ENCODE measurements at regions not wholly inside any gene's neighbourhood (a gene's known extent, or its start where the extent isn't known, plus 50 kb on each side); places are given as distances from the start of the nearest gene placed in this dataset.
"Not testable (repeated sequence)": the region's sequence is repeated elsewhere in the genome, so short reads cannot be mapped to it uniquely, and the experiment has no call there.

GRCh38 chr20:39773380-39774000 lies 811.3 kb downstream of the DHX35 start:
- DNase-seq (ENCODE audit: low spot score) = no peak

GRCh38 chr20:39767352-39767751 lies 805.2 kb downstream of the DHX35 start:
- DNase-seq (ENCODE audit: low spot score) = no peak

- no peak for DNase-seq (ENCODE audit: low spot score)
Measured at GRCh38 chr20:39766333-39766732, 804.2 kb downstream of the DHX35 start.

GRCh38 chr20:39762716-39763115 lies 800.6 kb downstream of the DHX35 start:
- DNase-seq (ENCODE audit: low spot score) = no peak

GRCh38 chr20:39758876-39759275 lies 796.7 kb downstream of the DHX35 start:
- DNase-seq (ENCODE audit: low spot score) = no peak

- DNase-seq (ENCODE audit: low spot score) = no peak
Measured at GRCh38 chr20:39756828-39757227, 794.7 kb downstream of the DHX35 start.

GRCh38 chr20:39756369-39756768 lies 794.2 kb downstream of the DHX35 start:
- no peak for DNase-seq (ENCODE audit: low spot score)

GRCh38 chr20:39752262-39752876 lies 790.2 kb downstream of the DHX35 start:
- no peak for DNase-seq (ENCODE audit: low spot score)

GRCh38 chr20:39751557-39752137 lies 789.5 kb downstream of the DHX35 start:
- DNase-seq (ENCODE audit: low spot score) = no peak

GRCh38 chr20:39745380-39745779 lies 783.2 kb downstream of the DHX35 start:
- DNase-seq (ENCODE audit: low spot score) = no peak

GRCh38 chr20:39738651-39739050 lies 776.5 kb downstream of the DHX35 start:
- no peak for DNase-seq (ENCODE audit: low spot score)

GRCh38 chr20:39736434-39737327 lies 774.5 kb downstream of the DHX35 start:
- no peak for DNase-seq (ENCODE audit: low spot score)

- not testable (repeated sequence) for DNase-seq (ENCODE audit: low spot score)
Measured at GRCh38 chr20:39725513-39725912, 763.4 kb downstream of the DHX35 start.

- DNase-seq (ENCODE audit: low spot score) = no peak
Measured at GRCh38 chr20:39719293-39719692, 757.1 kb downstream of the DHX35 start.

GRCh38 chr20:39717936-39718335 lies 755.8 kb downstream of the DHX35 start:
- DNase-seq (ENCODE audit: low spot score) = no peak

GRCh38 chr20:39716796-39717341 lies 754.7 kb downstream of the DHX35 start:
- DNase-seq (ENCODE audit: low spot score) = no peak

GRCh38 chr20:39713076-39713840 lies 751.1 kb downstream of the DHX35 start:
- no peak for DNase-seq (ENCODE audit: low spot score)

- DNase-seq (ENCODE audit: low spot score) = no peak
Measured at GRCh38 chr20:39706184-39706663, 744.1 kb downstream of the DHX35 start.

- DNase-seq (ENCODE audit: low spot score) = no peak
Measured at GRCh38 chr20:39705032-39705431, 742.9 kb downstream of the DHX35 start.

- DNase-seq (ENCODE audit: low spot score) = not testable (repeated sequence)
Measured at GRCh38 chr20:39703357-39703756, 741.2 kb downstream of the DHX35 start.

- no peak for DNase-seq (ENCODE audit: low spot score)
Measured at GRCh38 chr20:39702701-39703349, 740.7 kb downstream of the DHX35 start.

Measured in H4 (cell line).